HG02884 (cell line): ENCODE measurements at regions not wholly inside any gene's neighbourhood (a gene's known extent, or its start where the extent isn't known, plus 50 kb on each side); places are given as distances from the start of the nearest gene placed in this dataset.
"Not testable (repeated sequence)": the region's sequence is repeated elsewhere in the genome, so short reads cannot be mapped to it uniquely, and the experiment has no call there.

Experiments used
- ATAC-seq: cut with Tn5 transposase; IDR thresholded peaks from one replicate; pipeline ENCODE4 v1.9.1; 2021; ENCODE audit warnings: mild to moderate bottlenecking, moderate library complexity; ENCODE audit not compliant: unreplicated experiment

- not testable (repeated sequence) for ATAC-seq
These were observed 137.5 kb downstream of the DUSP10 start for GRCh38 chr1:221604390-221604789.

DNA sequence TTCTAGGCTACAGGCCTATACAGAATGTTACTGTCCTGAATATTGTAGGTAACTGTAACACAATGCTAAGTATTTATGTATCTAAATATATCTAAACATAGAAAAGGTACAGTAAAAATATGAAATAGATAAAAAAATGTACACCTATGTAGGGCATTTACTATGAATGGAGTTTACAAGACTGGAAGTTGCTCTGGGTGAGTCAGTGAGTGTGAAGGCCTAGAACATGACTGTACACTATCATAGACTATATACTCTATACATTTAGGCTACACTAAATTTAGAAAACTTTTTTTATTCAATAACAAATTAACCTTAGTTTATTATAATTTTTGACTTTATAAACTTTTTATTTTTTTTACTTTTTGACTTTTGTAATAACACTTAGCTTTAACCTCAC, 136.9 kb downstream of the DUSP10 start:
- ATAC-seq, result no peak

- no peak for ATAC-seq
These were observed 136.3 kb downstream of the DUSP10 start for GRCh38 chr1:221605569-221605968.

GRCh38 chr1:221606256-221606655, 135.6 kb downstream of the DUSP10 start:
- ATAC-seq, result no peak

GRCh38 chr1:221608835-221609320, 133.0 kb downstream of the DUSP10 start:
- ATAC-seq, result no peak

DNA sequence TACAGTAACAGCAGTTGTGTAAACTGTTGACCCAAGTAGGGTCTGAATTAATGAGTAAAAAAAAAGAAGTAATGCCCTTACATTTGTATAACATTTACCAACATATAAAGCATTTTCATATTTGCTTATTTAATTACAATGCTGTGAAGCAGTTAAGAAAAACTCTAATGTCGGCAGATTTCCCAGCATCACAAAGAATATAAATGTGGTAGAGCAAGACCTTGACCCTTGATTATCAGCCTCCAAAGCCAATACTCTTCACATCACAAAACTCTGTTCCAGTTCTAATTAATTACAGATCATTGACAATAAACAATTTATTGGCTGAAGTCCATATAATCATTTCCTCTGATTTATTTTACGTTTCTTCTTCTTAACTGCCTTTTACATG, 130.2 kb downstream of the DUSP10 start:
- no peak for ATAC-seq

DNA sequence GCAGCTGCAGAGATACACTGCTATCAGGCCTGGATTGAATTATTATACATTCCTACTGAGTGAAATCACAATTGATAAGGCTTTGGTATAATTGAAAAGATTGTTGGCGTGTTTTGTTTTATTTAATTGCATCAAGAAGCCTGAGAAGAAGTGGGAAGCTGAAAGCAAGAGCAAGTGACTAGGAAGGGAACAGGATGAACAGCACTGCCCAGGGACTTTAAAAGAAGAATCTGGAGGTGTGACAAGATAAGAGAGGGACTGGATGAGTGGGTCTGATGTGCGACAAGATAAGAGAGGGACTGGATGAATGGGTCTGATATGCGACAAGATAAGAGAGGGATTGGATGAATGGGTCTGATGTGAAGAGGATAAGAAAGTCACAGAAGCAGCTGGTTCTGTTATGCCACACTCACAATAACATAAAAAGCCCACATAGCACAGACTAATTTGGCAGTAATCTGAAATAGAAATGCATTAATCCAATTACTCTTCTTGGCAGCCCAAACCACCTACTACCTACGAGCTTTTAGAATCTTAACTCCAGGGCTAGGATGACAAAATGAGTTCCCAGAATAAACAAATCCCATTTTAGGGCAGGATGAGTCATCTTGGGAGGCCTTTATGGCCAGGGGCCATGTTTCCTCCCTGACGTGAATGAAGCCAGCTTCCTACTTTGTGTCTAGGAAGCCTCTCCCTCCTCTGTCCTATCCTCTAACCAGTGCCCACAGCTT, 129.7 kb downstream of the DUSP10 start:
- ATAC-seq, result no peak

DNA sequence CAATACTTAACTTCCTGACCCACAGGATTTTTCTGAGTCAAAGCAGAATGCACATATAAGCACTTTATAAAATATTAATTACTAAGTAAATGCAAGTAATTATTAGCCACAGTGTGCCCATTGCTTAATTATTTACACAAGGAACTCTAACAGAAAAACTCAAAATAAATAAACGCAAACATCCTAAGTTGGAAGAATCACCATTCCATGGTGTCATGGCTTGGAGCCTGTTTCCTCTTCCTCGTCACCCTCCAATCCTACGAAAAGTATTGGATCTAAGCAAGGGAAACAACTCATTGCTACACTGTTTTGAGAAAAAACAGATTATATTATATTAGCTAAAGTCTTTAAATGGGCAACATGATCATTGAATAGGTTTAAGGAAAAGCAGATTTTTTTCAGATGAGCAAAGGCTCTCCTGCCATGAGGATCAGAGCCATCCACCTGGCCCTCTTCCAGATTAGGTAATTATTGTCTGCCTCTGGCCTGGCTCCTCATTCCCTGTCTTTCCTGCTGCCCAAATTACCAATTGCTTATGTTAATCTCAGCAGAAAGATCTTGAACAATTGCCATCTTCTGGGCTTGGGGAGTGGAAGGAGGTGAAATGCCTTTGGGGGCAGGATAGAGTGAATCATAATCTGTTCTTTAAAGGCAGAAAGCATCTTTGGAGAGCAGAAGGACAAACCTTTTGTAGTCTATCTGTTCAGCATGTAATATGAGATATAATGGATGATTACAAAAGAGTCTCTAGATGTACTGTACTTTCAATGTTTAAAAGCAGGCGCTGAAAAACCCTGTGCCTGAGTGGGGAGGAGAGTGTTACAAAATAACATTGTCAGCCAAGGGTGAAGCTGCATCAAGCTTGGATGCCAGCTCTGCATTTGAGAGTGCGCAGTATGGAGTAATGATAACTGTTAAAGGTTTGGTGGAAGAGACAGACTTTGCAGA, 121.2 kb downstream of the DUSP10 start:
- ATAC-seq, result no peak

DNA sequence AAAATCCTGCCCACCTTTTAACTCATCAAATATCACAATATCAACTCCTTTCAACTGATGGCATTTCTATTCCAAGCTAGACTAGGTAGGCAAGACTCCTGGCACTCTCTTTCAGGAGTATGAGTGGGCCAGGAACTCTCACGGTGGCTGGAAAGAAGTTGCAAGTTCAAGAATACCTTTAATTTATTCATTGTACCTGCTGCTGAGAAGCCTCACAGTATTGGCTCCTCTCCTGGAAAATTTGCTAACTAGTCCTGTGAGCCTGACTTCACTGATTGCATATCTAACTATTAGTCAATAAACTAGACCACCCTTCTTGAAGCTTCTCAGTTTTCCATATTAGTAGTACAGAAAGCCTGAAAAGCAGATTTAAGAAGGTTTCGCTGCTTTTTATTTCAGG, 120.2 kb downstream of the DUSP10 start:
- ATAC-seq, result no peak

GRCh38 chr1:221622389-221622788, 119.5 kb downstream of the DUSP10 start:
- ATAC-seq, result no peak

DNA sequence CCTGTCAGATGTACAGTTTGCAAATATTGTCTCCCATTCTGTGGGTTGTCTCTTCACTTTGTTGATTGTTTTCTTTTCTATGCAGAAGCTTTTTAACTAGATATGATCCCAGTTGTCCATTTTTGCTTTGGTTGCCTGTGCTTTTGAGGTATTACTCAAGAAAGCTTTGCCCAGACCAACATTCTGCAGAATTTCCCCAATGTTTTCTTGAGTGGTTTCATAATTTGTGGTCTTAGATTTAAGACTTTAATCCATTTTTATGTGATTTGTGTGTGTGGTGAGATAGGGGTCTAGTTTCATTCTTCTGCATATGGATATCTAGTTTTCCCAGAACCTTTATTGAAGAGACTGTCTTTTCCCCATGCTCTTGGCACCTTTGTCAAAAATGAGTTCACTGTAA, 116.9 kb downstream of the DUSP10 start:
- no peak for ATAC-seq

DNA sequence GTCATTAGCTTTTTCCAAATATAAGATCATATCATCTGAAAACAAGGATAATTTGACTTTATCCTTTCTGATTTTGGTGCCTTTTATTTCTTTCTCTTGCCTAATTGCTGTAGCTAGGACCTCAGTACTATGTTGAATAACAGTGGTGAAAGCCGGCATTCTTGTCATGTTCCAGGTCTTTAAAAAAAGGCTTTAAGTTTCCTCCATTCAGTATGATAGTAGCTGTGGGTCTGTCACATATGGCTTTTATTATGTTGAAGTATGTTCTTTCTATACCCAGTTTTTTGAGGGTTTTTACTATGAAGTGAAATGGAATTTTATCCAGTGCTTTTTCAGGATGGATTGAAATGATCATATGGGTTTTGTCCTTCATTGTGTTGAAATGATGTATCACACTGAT, 115.8 kb downstream of the DUSP10 start:
- ATAC-seq, result no peak

GRCh38 chr1:221630236-221630635, 111.7 kb downstream of the DUSP10 start:
- no peak for ATAC-seq

- ATAC-seq, result no peak
These were observed 110.3 kb downstream of the DUSP10 start for GRCh38 chr1:221631556-221631955.

DNA sequence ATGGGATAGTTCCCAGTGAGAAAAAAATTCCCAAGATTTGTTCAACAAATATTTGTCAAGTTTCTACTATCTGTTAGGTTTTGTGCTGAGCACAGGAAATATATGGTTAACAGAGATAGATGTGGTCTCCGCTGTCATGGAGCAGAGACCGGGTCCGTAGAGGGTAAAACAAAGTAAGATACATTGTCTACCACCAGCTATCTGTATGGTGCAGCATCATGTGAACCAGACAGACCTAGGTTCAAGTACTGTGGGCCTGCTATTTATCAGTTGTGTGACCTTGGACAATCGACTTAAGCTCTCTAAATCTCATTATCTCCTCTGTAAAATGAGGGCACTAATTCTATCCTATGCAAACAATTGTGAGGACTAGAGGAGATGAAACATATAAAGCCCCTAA, 109.8 kb downstream of the DUSP10 start:
- no peak for ATAC-seq

DNA sequence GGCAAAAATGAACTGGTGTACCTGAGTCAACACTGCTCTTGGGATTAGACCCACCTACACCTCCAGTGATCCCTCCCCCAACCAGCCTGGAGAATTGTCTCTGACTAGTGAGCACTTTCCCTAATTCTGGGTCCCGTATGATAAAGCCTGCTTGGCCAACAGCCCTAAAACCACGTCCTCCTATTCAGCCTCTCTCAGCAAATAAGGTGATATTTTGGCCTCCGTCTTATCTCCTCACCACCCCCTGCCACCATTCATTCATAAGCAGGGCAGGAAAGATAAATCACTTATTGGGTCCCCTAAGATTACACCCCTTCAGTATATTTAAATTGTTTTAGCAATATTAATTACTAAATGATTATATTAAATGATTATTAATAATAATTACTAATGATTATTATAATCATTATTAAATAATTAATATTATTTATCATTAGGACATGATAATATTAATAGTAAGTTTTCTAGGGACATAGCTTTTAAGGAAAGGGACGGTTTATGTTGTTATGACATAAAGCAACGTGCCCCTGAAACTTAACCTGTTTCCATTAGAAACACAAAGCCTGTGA, 108.0 kb downstream of the DUSP10 start:
- no peak for ATAC-seq

- no peak for ATAC-seq
These were observed 107.3 kb downstream of the DUSP10 start for GRCh38 chr1:221634606-221635005.

DNA sequence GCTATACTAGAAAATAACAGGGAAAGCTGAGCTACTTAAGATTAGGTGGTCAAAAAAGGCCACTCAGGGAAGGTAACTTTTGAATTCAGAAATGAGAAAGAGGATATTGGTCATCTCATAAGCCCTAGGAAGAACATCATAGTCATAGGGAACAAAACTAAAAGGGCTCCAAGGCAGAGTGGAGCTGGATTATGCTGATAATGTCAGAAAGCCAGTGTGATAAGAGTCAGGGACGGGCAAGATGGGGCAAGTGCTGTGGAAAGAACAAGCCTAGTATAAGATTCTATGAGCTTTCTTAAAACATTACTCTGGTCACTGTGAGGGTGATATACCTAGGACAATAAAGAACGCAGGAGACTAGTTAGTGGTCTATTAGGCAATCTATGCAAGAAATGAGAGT, 106.6 kb downstream of the DUSP10 start:
- ATAC-seq, result no peak

GRCh38 chr1:221636096-221636495, 105.8 kb downstream of the DUSP10 start:
- no peak for ATAC-seq

- ATAC-seq, result no peak
These were observed 104.9 kb downstream of the DUSP10 start for GRCh38 chr1:221636967-221637366.

DNA sequence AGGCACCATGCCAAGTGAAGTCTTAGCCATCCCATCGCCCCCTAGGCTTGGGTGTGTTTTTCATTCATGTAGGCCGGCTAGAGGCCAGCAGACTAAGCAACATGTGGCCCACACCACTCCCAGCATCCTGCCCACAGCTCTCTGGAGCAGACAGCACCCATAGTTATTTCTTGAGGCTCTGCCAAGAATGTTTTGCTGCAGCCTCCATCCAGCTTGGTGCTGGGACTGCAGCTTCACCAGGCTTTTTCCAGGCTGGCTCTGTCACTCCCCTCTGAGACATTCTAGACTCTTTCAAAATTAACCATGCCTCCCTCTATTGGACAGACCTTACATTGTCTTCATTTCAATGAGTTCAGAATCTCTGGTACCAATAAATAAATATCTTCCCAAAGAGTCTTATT, 104.2 kb downstream of the DUSP10 start:
- ATAC-seq, result no peak

DNA sequence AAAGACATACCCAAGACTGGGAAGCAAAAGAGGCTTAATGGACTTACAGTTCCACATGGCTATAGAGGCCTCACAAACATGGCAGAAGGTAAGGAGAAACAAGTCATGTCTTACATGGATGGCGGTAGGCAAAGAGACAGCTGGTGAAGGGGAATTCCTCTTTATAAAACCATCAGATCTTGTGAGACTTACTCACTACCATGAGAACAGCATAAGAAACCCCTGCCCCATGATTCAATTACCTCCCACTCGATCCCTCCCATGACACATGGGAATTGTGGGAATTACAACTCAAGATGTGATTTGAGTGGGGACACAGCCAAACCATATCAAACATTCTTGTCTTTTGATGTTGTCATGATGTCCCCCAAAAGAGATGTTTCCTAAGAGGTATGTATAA, 103.3 kb downstream of the DUSP10 start:
- ATAC-seq, result no peak
